Gastrocnemius medialis (tissue), 4 donors: ENCODE measurements at regions not wholly inside any gene's neighbourhood (a gene's known extent, or its start where the extent isn't known, plus 50 kb on each side); places are given as distances from the start of the nearest gene placed in this dataset.

Experiments
- ATAC-seq, 2 donors: fragments of 150-250 bp; one replicate each; pipeline ENCODE4 v1.9.1; 2016
- DNase-seq, 2 donors: peaks; one replicate each; pipeline ENCODE4 v3.0.0-alpha.2; 2019
- H3K27ac ChIP-seq, 4 donors: fragments of 200-600 bp; sonication (generic); 1 replicate in 1 of 4; 2 replicates in 3 of 4; pipeline ENCODE4 v1.5.1; 2016 to 2018; ENCODE audit warnings: mild to moderate bottlenecking in 2 of 4, moderate library complexity in 1 of 4
- H3K27me3 ChIP-seq, 3 donors: fragments of 200-600 bp; sonication (generic) in 2 of 3; 1 replicate in 1 of 3; 2 replicates in 2 of 3; pipeline versions ENCODE4 v1.5.1 to v1.6.0; 2016 to 2019; ENCODE audit warnings: mild to moderate bottlenecking in 1 of 3, moderate library complexity in 1 of 3
- H3K36me3 ChIP-seq, 2 donors: fragments of 200-600 bp; sonication (generic) in 1 of 2; one replicate each; pipeline ENCODE4 v1.5.1; 2017 to 2018
- H3K4me1 ChIP-seq, 2 donors: fragments of 200-600 bp; sonication (generic) in 1 of 2; one replicate each; pipeline ENCODE4 v1.5.1; 2016 to 2017; ENCODE audit warnings: mild to moderate bottlenecking in 2 of 2
- H3K4me3 ChIP-seq, 4 donors: fragments of 200-600 bp; sonication (generic) in 3 of 4; 1 replicate in 1 of 4; 2 replicates in 3 of 4; pipeline ENCODE4 v1.5.1; 2016 to 2019; ENCODE audit warnings: mild to moderate bottlenecking in 2 of 4
- H3K9me3 ChIP-seq, 3 donors: fragments of 200-600 bp; sonication (generic) in 2 of 3; 1 replicate in 1 of 3; 2 replicates in 2 of 3; pipeline ENCODE4 v1.5.1; 2016 to 2019
- POLR2A ChIP-seq, 2 donors: fragments of 450-650 bp; IDR thresholded peaks; one replicate each; pipeline ENCODE4 v1.6.1; 2017; ENCODE audit warnings: antibody characterized with exemption in 2 of 2, mild to moderate bottlenecking in 2 of 2, moderate library complexity in 2 of 2
- in situ Hi-C, 4 donors: fragments of 200-750 bp; cut with MboI; loops; one replicate each; pipeline versions ENCODE4 v1.15.0 to v1.8.0; 2017; ENCODE audit warnings: low sequenced_read_pairs in 4 of 4
- intact Hi-C: fragments of 100-400 bp; cut with DNase I; formaldehyde crosslinking; loops from one replicate; pipeline ENCODE4 v1.15.1; 2023; ENCODE audit warnings: low total_unique reads
- TF ChIP-seq, protein P1 (sequence below), 5 experiments: fragments of 450-650 bp in 3 of 5; fragments of 200-600 bp in 2 of 5; sonication (generic) in 2 of 5; IDR thresholded peaks in 4 of 5; conservative IDR thresholded peaks in 1 of 5; 1 replicate in 4 of 5; 2 replicates in 1 of 5; pipeline ENCODE4 v1.5.1; 2016 to 2019; ENCODE audit warnings: antibody characterized with exemption in 5 of 5, mild to moderate bottlenecking in 3 of 5, moderate library complexity in 3 of 5

DNA sequence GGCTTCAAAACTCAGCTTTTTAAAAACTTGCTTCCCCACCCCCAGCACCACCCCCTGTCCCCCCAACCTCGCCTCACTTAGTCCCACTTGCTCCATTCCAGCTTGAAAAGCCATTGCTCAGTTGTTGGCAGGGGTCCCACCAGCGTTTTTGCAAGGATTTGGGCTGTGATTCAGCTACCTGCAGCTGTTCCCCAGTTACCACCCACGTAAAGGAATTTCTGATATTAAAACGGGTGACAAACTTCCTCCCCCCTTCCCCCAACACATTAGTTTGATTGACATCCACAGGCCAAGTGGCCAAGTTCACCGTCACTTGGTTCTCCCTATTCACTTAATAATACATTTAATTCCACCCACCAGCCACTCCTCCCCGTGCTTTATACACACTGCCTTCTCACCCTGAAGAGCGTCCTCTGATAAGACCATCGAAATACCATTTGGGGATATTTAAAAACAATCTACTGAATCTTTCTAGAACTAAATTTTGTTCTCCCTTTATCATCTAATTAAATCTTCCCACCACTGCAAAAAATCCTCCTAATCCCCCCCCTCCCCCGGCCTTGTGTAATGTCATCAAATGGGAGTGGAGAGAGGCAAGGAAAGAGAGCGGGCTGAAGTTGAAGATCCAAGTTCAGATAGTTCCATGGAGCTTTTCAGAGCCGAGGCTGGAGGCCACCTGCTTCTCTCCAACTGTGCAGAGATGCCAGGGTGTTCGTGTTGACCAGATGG lies 55.1 kb downstream of the SOX9 start:
- intact Hi-C loops (no loop called here), in situ Hi-C loops (no loop called here)
- Histone ChIP-seq H3K36me3 (no peaks in the 10 kb centered on the region), H3K27me3 (peaks cover 0 to 9% (median 0%) of the 10 kb centered on the region in 3 donors), H3K27ac (no peak overlapping the region), H3K4me3 (no peak overlapping the region), H3K9me3 (no peaks in the 10 kb centered on the region), H3K4me1 (no peaks in the 10 kb centered on the region)
- ATAC-seq (no peak), DNase-seq (no peak)
- TF ChIP-seq POLR2A (IDR thresholded peaks at IDR 0.05) = no peak
- TF ChIP-seq, protein P1, sequence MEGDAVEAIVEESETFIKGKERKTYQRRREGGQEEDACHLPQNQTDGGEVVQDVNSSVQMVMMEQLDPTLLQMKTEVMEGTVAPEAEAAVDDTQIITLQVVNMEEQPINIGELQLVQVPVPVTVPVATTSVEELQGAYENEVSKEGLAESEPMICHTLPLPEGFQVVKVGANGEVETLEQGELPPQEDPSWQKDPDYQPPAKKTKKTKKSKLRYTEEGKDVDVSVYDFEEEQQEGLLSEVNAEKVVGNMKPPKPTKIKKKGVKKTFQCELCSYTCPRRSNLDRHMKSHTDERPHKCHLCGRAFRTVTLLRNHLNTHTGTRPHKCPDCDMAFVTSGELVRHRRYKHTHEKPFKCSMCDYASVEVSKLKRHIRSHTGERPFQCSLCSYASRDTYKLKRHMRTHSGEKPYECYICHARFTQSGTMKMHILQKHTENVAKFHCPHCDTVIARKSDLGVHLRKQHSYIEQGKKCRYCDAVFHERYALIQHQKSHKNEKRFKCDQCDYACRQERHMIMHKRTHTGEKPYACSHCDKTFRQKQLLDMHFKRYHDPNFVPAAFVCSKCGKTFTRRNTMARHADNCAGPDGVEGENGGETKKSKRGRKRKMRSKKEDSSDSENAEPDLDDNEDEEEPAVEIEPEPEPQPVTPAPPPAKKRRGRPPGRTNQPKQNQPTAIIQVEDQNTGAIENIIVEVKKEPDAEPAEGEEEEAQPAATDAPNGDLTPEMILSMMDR (IDR thresholded peaks at IDR 0.05 in 4 of 5, conservative IDR thresholded peaks at IDR 0.05 in 1 of 5) = no peak

DNA sequence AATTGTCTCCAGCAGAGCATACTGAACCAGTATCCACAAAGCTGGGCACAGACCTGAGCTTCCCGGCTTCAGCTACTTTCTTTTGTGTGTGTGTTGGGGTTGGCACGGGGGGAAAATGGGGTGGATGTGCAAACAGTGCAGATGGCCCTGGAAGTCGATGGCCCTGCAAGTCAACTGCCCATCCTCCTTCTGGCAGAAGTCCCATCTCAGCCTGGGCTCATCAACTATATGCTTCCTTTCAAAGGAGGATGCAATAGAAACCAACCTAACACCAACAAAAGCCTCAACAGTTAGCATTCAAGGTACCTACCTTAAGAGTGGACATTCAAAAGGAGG lies 55.7 kb downstream of the SOX9 start:
- Histone ChIP-seq H3K9me3 (no peaks in the 10 kb centered on the region), H3K4me3 (no peak overlapping the region), H3K27me3 (peaks cover 0 to 9% (median 0%) of the 10 kb centered on the region in 3 donors), H3K27ac (no peak overlapping the region), H3K36me3 (no peaks in the 10 kb centered on the region), H3K4me1 (no peaks in the 10 kb centered on the region)
- ATAC-seq (no peak), DNase-seq (no peak)
- in situ Hi-C loops (no loop called here), intact Hi-C loops (no loop called here)
- TF ChIP-seq POLR2A (IDR thresholded peaks at IDR 0.05) = no peak
- TF ChIP-seq, protein P1 (IDR thresholded peaks at IDR 0.05 in 4 of 5, conservative IDR thresholded peaks at IDR 0.05 in 1 of 5) = no peak

DNA sequence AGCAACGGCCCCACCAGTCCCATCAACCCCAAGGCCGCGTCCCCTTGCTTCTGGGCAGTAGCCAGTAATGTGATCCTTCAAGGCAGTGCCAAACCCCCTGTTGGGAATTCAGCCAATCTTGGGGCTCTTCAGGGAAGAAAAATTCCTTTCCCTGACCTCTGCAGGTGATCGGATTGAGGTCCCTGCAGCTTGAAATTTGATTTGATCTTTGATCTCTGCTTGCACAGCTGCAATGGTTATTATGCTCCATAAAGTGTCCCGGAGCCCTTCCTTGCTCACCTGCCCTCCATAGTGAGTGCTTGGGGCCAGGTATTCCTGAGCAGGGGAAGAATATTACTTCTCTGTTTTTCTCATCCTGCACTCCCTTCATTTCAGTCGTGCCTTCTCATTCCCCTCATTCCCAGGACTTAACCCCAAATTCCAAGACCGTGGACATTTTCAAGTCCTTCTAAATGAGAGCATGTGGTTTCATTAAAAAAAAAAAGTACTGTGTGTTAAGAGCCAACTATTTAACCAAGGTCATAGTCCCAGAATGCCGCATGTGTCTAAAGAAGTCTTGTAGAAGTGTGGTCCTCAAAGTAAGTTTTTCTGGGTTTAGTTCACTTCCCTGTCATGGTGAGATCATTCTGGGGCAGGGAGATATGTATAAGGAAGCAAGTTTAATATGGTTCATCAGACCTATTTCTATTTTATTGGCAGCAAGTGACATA lies 56.3 kb downstream of the SOX9 start:
- no peak for DNase-seq
- in situ Hi-C loops = no loop called here

DNA sequence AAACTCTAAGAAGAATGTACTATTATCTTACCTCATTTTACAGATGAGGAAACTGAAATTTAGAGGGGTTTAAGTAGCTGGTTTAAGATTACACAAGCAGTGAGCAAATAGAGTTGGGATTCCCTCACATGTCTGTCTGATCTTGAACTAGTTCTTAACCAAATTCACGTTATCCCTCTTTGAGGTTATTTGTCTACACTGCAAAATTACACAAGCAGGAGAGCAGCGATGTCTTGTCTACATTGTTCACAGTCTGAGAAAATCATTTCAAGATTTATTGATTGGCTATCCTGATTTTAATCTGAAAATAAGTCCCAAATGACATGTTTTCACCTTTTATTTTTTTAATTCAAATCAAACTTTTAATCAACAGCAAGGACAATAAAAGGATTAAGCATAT lies 56.9 kb downstream of the SOX9 start:
- in situ Hi-C loops = no loop called here
- Histone ChIP-seq H3K9me3 (no peaks in the 10 kb centered on the region), H3K36me3 (no peaks in the 10 kb centered on the region), H3K27me3 (peaks cover 0 to 9% (median 0%) of the 10 kb centered on the region in 3 donors), H3K4me1 (no peaks in the 10 kb centered on the region), H3K27ac (no peak overlapping the region), H3K4me3 (no peak overlapping the region)
- intact Hi-C loops = no loop called here
- ATAC-seq = no peak
- TF ChIP-seq, protein P1 (IDR thresholded peaks at IDR 0.05 in 4 of 5, conservative IDR thresholded peaks at IDR 0.05 in 1 of 5) = no peak
- TF ChIP-seq POLR2A (IDR thresholded peaks at IDR 0.05) = no peak
- no peak for DNase-seq

More for the DNA sequence above, 56.3 kb downstream of the SOX9 start:
- TF ChIP-seq POLR2A (IDR thresholded peaks at IDR 0.05) = no peak
- TF ChIP-seq, protein P1 (IDR thresholded peaks at IDR 0.05 in 4 of 5, conservative IDR thresholded peaks at IDR 0.05 in 1 of 5) = no peak
- intact Hi-C loops = no loop called here
- Histone ChIP-seq H3K4me1 (no peaks in the 10 kb centered on the region), H3K9me3 (no peaks in the 10 kb centered on the region), H3K4me3 (no peak overlapping the region), H3K27ac (no peak overlapping the region), H3K36me3 (no peaks in the 10 kb centered on the region), H3K27me3 (peaks cover 0 to 9% (median 0%) of the 10 kb centered on the region in 3 donors)
- no peak for ATAC-seq
